ENCODE measurements at regions not wholly inside any gene's neighbourhood (a gene's known extent, or its start where the extent isn't known, plus 50 kb on each side); places are given as distances from the start of the nearest gene placed in this dataset.

DNA sequence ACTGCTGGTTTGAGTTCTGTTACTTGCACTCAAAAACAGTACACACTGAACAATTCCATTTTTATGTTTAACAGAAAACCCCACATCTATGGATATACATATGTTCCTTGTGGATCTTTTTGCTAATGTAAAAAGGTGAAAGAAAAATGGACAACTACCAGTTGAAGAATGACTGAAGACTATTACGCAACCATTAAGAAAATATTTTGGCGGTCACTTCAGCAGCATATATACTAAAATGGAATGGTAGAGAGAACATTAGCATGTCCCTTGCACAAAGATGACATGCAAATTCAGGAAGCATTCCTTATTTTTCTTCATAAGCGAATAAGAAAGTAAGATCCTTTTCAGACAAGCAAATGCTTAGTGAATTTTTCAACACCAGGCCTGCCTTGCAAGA is 84.6 kb upstream of the FMR1 start:
- H3K27ac Mint-ChIP-seq (ENCODE audit: unreplicated experiment), result no peak overlapping the region
- no peaks in the 10 kb centered on the region for H3K27me3 Mint-ChIP-seq (ENCODE audit: low read depth)
- DNase-seq (ENCODE audit: low read depth, low spot score), result no peak
- no peaks in the 10 kb centered on the region for H3K4me1 Mint-ChIP-seq
- H3K9me3 Mint-ChIP-seq, result peaks cover 18% of the 10 kb centered on the region
- TF ChIP-seq, protein P1, sequence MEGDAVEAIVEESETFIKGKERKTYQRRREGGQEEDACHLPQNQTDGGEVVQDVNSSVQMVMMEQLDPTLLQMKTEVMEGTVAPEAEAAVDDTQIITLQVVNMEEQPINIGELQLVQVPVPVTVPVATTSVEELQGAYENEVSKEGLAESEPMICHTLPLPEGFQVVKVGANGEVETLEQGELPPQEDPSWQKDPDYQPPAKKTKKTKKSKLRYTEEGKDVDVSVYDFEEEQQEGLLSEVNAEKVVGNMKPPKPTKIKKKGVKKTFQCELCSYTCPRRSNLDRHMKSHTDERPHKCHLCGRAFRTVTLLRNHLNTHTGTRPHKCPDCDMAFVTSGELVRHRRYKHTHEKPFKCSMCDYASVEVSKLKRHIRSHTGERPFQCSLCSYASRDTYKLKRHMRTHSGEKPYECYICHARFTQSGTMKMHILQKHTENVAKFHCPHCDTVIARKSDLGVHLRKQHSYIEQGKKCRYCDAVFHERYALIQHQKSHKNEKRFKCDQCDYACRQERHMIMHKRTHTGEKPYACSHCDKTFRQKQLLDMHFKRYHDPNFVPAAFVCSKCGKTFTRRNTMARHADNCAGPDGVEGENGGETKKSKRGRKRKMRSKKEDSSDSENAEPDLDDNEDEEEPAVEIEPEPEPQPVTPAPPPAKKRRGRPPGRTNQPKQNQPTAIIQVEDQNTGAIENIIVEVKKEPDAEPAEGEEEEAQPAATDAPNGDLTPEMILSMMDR (conservative IDR thresholded peaks at IDR 0.05), result no peak
- no peak overlapping the region for H3K4me3 Mint-ChIP-seq
- H3K36me3 Mint-ChIP-seq (ENCODE audit: low read depth), result peaks cover 2% of the 10 kb centered on the region

DNA sequence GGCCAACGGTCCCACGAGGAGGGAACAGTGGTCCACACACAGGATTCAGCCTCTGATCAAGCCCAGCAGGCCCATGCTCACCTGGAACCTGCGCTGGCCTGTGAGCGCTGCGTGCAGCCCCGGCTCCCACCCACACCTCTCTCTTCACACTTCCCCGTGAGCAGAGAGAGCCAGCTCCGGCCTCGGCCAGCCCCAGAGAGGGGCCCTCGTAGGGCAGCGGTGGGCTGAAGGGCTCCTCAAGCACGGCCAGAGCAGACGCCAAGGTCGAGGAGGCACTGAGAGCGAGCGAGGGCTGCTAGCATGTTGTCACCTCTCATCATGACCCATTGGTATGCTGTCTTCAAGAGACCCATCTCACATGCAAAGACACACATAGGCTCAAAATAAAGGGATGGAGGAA is 83.0 kb upstream of the FMR1 start:
- Mint-ChIP-seq H3K9me3 (peaks cover 20% of the 10 kb centered on the region), H3K4me1 (no peaks in the 10 kb centered on the region)
- TF ChIP-seq, protein P1 (conservative IDR thresholded peaks at IDR 0.05), result no peak

DNA sequence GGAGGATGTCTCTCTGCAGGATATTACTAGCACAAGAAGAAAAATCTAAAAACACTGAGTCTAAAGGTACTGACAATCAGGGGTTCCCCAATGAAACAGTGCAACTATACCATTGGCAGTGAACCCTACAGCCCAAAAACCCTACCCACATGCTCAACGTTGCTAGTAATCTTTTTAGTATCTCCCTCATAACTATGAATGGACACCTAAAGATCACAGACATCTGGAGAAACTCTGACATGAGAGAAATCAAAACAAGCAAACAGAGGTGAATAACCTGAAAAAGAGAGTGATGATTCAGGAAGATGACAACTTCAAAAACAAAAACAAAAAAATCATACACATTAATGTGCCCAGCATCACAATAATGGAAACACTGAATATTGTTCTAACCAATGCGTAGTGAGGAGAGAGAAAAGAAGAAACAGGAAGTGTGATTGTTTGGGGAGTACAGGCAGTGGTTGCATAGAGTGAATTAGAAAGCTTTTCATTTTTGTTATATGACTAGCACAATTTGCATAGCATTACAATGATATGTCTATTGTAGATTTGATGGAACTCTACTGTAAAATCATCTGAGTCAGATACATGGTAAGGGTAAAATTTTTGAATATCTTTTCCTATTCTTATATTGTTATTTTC is 78.9 kb upstream of the FMR1 start:
- no peak overlapping the region for H3K4me3 Mint-ChIP-seq
- peaks cover under 1% of the 10 kb centered on the region for H3K36me3 Mint-ChIP-seq (ENCODE audit: low read depth)
- H3K27ac Mint-ChIP-seq (ENCODE audit: unreplicated experiment), result no peak overlapping the region

More for the DNA sequence above, 83.0 kb upstream of the FMR1 start:
- no peak for DNase-seq (ENCODE audit: low read depth, low spot score)
- H3K36me3 Mint-ChIP-seq (ENCODE audit: low read depth), result peaks cover 2% of the 10 kb centered on the region
- H3K27ac Mint-ChIP-seq (ENCODE audit: unreplicated experiment), result no peak overlapping the region
- H3K4me3 Mint-ChIP-seq, result no peak overlapping the region
- H3K27me3 Mint-ChIP-seq (ENCODE audit: low read depth), result peaks cover 2% of the 10 kb centered on the region

DNA sequence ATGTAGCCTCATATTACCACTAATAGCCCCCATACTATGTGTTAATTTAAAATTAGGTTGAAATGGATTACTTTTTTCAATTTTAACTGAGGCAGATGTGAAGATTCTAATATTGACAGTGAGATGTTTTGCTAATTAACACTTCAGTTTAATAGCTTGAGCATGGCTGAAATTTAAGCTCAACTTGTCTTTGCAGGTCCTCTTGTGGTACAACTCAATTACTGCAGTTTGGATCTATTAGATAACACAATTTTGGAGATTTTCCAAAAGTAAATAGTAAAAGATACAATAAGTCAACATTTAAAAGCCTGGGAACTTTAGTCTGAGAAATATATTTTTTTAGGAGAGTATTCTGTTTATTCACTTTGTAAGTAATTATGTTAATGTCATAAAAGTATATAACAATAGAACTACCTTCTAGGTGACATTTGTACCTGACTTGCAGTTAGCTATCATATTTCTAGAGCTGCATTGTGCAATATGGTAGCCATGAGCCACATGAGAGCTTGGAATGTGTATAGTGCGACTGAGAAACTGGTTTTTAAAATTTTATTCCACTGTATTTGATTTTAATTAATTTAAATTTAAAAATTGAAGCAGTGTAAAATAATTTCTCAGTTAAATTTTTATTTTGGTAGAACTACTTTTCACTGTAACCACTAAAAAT is 73.1 kb upstream of the FMR1 start:
- no peaks in the 10 kb centered on the region for H3K36me3 Mint-ChIP-seq (ENCODE audit: low read depth)
- no peak overlapping the region for H3K4me3 Mint-ChIP-seq
- no peaks in the 10 kb centered on the region for H3K27me3 Mint-ChIP-seq (ENCODE audit: low read depth)
- H3K9me3 Mint-ChIP-seq, result peaks cover 3% of the 10 kb centered on the region
- no peak for DNase-seq (ENCODE audit: low read depth, low spot score)
- TF ChIP-seq, protein P1 (conservative IDR thresholded peaks at IDR 0.05), result peak; percentile 62
- no peak overlapping the region for H3K27ac Mint-ChIP-seq (ENCODE audit: unreplicated experiment)
- no peaks in the 10 kb centered on the region for H3K4me1 Mint-ChIP-seq

More for the DNA sequence above, 78.9 kb upstream of the FMR1 start:
- peaks cover 13% of the 10 kb centered on the region for H3K9me3 Mint-ChIP-seq
- H3K4me1 Mint-ChIP-seq, result no peaks in the 10 kb centered on the region
- no peak for DNase-seq (ENCODE audit: low read depth, low spot score)
- TF ChIP-seq, protein P1 (conservative IDR thresholded peaks at IDR 0.05), result no peak
- peaks cover 2% of the 10 kb centered on the region for H3K27me3 Mint-ChIP-seq (ENCODE audit: low read depth)

DNA sequence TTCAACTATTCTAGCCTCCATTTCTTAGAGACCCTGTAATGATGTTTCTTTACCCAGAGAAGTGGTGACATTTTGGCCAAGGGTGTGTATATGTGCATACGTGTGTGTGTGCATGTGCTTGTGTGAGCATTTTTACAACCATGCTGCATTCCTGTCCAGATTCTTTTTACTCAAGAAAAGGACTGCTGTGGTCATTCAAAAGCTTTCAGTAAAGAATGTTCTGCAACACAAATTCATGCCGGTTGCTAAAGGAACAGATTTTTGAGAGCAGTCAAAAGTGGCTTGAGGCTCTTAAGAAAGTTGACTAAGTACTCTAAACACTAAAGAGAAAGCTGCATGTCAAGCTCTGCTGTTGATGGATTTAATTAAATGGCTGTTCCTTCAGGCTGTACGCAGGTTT is 65.0 kb upstream of the FMR1 start:
- Mint-ChIP-seq H3K4me1 (peaks cover 6% of the 10 kb centered on the region), H3K4me3 (no peak overlapping the region), H3K27me3 (ENCODE audit: low read depth) (no peaks in the 10 kb centered on the region), H3K9me3 (peaks cover 9% of the 10 kb centered on the region), H3K36me3 (ENCODE audit: low read depth) (no peaks in the 10 kb centered on the region), H3K27ac (ENCODE audit: unreplicated experiment) (no peak overlapping the region)
- DNase-seq (ENCODE audit: low read depth, low spot score), result no peak
- TF ChIP-seq, protein P1 (conservative IDR thresholded peaks at IDR 0.05), result no peak

All from neural crest cell (in vitro differentiated cells).